SK-N-SH (cell line): ENCODE measurements at regions not wholly inside any gene's neighbourhood (a gene's known extent, or its start where the extent isn't known, plus 50 kb on each side); places are given as distances from the start of the nearest gene placed in this dataset.

ENCODE experiments used
- CHD2 ChIP-seq: fragments of 150-350 bp; IDR thresholded peaks from 2 replicates; pipeline ENCODE4 v1.6.1; 2018; ENCODE audit warnings: low read length; ENCODE audit not compliant: partially characterized antibody
- CTCF ChIP-seq: fragments of 200-600 bp; sonication (generic); IDR thresholded peaks from 2 replicates; pipeline ENCODE4 v1.6.1; 2017; ENCODE audit warnings: antibody characterized with exemption, mild to moderate bottlenecking, moderate library complexity
- RCOR1 ChIP-seq: fragments of 150-350 bp; IDR thresholded peaks from 2 replicates; pipeline ENCODE4 v1.6.1; 2017; ENCODE audit warnings: antibody characterized with exemption, low read length
- RFX5 ChIP-seq: IDR thresholded peaks from 2 replicates; pipeline ENCODE4 v1.6.1; 2012; ENCODE audit warnings: mild to moderate bottlenecking, improper control_type of control experiment, low read length
- TF ChIP-seq, protein P1 (sequence below): fragments of 150-350 bp; IDR thresholded peaks from 2 replicates; pipeline ENCODE4 v1.6.1; 2017; ENCODE audit warnings: antibody characterized with exemption, low read length, low read depth, borderline replicate concordance

DNA sequence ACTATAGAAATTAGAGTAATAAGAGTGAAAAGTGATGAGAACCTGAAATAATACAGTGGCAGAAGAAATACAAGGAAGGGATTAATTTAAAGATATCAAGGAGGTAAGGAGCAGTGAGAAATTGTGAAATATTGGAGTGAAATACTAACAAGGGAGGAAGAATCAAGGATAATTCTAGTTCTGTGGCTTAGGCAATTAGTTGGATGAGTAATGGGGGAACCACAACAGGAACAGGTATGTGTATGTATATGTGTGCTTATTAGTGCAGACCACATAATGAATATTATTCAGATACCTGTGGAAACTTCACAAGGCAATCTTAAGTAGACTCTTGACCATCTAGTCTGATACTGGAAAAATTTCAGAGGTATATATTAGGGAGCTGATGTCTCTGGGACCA, 143.3 kb downstream of the TINAG start:
- TF ChIP-seq CTCF, result no peak
- TF ChIP-seq, protein P1, sequence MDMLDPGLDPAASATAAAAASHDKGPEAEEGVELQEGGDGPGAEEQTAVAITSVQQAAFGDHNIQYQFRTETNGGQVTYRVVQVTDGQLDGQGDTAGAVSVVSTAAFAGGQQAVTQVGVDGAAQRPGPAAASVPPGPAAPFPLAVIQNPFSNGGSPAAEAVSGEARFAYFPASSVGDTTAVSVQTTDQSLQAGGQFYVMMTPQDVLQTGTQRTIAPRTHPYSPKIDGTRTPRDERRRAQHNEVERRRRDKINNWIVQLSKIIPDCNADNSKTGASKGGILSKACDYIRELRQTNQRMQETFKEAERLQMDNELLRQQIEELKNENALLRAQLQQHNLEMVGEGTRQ, result no peak
- TF ChIP-seq RCOR1, result no peak
- no peak for TF ChIP-seq CHD2
- TF ChIP-seq RFX5, result no peak
